ENCODE measurements at regions not wholly inside any gene's neighbourhood (a gene's known extent, or its start where the extent isn't known, plus 50 kb on each side); places are given as distances from the start of the nearest gene placed in this dataset.

- no peak for DNase-seq
Measured at GRCh38 chr6:137690034-137690433, 177.0 kb upstream of the TNFAIP3 start.

- DNase-seq = no peak
Measured at GRCh38 chr6:137690721-137691120, 176.3 kb upstream of the TNFAIP3 start.

GRCh38 chr6:137692308-137692707 lies 174.8 kb upstream of the TNFAIP3 start:
- no peak for DNase-seq

- DNase-seq = no peak
Measured at GRCh38 chr6:137692806-137693205, 174.3 kb upstream of the TNFAIP3 start.

- no peak for DNase-seq
Measured at GRCh38 chr6:137693711-137694110, 173.3 kb upstream of the TNFAIP3 start.

- DNase-seq = no peak
Measured at GRCh38 chr6:137696765-137697164, 170.3 kb upstream of the TNFAIP3 start.

- DNase-seq = no peak
Measured at GRCh38 chr6:137697267-137697938, 169.7 kb upstream of the TNFAIP3 start.

- DNase-seq = peak in 8 of 51 donors; percentile 1 to 15 (median 12)
Measured at GRCh38 chr6:137698636-137699030, 168.4 kb upstream of the TNFAIP3 start.

GRCh38 chr6:137699031-137699683 lies 167.9 kb upstream of the TNFAIP3 start:
- DNase-seq = peak in 3 of 51 donors; percentile 1 to 6 (median 3)

- DNase-seq = no peak
Measured at GRCh38 chr6:137700161-137700560, 166.9 kb upstream of the TNFAIP3 start.

GRCh38 chr6:137700751-137701477 lies 166.1 kb upstream of the TNFAIP3 start:
- DNase-seq = no peak

GRCh38 chr6:137701942-137702341 lies 165.1 kb upstream of the TNFAIP3 start:
- DNase-seq = no peak

- DNase-seq = no peak
Measured at GRCh38 chr6:137702791-137703424, 164.2 kb upstream of the TNFAIP3 start.

- DNase-seq = no peak
Measured at GRCh38 chr6:137704802-137705159, 162.3 kb upstream of the TNFAIP3 start.

GRCh38 chr6:137705160-137706082 lies 161.6 kb upstream of the TNFAIP3 start:
- peak in 17 of 51 donors; percentile 3 to 41 (median 10) for DNase-seq

GRCh38 chr6:137706083-137706750 lies 160.8 kb upstream of the TNFAIP3 start:
- DNase-seq = no peak

- no peak for DNase-seq
Measured at GRCh38 chr6:137707038-137707589, 159.9 kb upstream of the TNFAIP3 start.

- peak in 23 of 51 donors; percentile 4 to 59 (median 22) for DNase-seq
Measured at GRCh38 chr6:137707590-137708360, 159.3 kb upstream of the TNFAIP3 start.

- no peak for DNase-seq
Measured at GRCh38 chr6:137708481-137708880, 158.6 kb upstream of the TNFAIP3 start.
